ENCODE measurements at regions not wholly inside any gene's neighbourhood (a gene's known extent, or its start where the extent isn't known, plus 50 kb on each side); places are given as distances from the start of the nearest gene placed in this dataset.
"Not testable (repeated sequence)": the region's sequence is repeated elsewhere in the genome, so short reads cannot be mapped to it uniquely, and the experiment has no call there.

GRCh38 chr21:6141138-6141474 lies 4380.3 kb upstream of the TPTE start:
- not testable (repeated sequence) for TF ChIP-seq POLR2A, CTCF (IDR thresholded peaks at IDR 0.05)

Data from body of pancreas (tissue), 4 donors.